Activated naive CD4-positive, alpha-beta T cell (primary cell): ENCODE measurements at regions not wholly inside any gene's neighbourhood (a gene's known extent, or its start where the extent isn't known, plus 50 kb on each side); places are given as distances from the start of the nearest gene placed in this dataset.

ENCODE experiments used
- DNase-seq, 4 experiments: peaks; one replicate each; lab custom pipeline; 2025; lab: John Stamatoyannopoulos, UW

DNA sequence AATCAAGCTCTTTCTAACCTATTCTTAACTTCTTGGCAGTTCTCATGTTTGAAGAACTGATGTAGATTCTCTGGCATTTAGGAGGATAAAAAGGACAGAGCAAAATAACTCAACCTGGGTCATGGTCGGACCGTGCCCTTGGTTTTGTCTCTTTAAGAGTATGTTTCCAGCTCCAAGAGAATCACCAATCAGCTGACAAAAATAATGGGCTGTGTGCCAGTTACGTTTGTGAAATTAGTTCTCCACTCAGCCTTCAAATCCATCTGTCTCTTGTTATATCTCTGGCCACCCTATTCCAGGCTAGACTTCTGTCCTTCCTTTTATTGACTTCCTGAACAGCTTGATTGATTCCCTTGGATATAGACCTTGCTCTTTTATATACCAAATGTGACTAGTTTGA is 225.7 kb downstream of the EPHA4 start:
- DNase-seq = no peak

DNA sequence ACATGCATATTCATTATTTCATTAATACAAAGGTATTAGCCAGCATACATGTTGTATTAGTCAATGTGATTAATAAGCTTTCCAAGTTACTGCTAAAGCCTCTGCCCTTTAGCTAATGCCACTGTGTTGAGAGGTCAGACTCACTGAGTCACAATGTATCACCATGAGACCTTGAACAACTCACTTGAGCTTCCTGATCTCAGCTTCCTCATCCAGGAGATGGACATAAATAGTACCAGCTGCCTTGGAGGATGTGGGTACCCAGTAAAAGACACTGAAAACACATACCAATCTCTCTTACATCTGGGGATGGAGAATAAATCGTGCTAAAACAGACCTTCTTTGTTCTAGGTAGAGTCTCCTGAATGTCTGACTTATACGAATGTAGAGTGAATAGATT is 224.6 kb downstream of the EPHA4 start:
- DNase-seq = no peak

DNA sequence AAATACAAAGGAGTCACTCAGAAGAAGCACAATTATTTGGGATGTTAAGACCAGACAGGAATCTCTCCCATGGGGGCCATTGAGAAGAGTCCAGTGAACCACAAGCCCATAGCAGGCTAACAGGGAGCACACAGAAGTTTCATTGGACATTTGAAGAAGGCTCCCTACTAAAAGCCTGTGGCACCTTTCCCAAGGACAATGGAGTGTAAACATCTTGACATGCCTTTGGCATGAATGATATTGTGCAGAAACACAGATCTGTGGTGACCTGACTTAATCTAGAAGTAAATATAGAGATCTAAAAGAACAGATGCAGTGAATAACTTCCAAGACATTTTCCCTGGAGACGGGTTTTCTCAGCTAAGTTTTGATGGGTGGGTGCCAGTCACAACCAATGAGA is 221.5 kb downstream of the EPHA4 start:
- DNase-seq = no peak

DNA sequence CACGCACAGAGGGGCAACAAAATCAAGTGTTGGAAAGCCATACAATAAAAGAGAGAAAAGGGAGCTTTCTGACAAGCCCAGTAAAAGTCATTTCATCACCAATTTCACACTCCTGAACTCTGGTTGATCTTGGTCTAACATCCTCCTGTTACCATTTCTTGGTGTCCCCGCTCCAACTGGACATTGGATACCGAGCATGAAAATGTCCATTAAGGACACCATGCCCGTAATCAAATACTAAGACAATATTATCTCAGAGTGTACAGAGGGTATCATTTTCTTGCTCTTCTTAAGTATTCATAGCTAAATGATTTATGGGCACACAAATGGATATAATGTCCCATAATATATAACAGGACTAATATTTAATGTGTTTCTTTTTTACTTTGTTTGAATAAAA is 218.9 kb downstream of the EPHA4 start:
- no peak for DNase-seq

DNA sequence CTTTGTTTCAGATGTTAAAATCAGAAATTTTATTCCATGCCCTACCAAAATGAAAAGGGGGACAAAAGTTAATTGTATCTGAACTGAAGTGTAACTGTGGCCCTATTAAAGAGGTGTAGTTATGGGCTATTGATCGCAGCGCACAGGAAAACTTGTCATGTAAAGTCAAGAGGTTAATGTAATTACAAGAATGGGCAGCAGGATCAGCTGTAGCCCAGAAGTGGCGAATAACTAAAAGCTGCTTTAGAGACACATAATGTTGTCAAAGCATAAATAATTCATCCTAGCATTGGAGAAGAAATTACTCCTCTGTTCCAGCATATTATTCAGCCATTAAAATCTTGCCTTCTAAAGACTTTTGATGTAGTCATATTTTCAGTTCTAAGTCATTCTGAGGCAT is 211.8 kb downstream of the EPHA4 start:
- no peak for DNase-seq

DNA sequence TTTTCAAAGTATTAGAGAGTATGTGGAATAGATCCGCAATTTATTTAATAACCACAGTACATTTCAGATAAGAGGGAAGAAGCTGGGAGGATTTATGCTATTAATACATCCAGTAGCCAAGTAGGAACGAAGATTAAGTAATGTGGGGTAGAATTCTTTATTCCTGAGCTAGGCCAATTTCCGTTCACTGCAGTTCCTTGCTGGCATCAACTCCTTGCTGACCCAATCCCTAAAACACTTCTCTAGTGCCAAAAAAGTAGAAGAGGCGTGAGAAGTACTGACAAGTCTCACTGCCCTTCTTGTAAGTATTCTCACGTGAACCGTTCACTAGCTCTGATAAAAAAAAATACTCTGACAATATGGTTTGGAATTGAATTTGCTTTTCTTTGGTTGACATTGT is 211.4 kb downstream of the EPHA4 start:
- no peak for DNase-seq

DNA sequence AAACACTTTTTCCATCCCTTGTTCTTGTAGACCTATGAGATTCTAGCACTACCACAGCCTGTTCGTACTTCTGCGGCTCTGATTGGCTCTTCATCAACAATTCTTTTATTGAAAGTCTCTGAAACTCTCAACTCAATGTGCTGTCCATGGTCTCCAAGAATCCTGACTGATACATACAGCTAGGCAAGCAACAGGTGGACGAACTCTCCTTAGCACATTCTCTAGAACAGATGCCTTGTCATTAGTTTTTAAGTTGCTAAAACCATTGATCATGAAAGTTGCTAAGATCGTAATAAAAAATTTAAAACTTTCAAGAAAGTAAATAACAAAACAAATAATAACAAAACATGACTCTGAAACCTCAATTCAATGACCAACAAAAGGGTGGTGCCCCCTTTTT is 210.5 kb downstream of the EPHA4 start:
- DNase-seq = no peak

DNA sequence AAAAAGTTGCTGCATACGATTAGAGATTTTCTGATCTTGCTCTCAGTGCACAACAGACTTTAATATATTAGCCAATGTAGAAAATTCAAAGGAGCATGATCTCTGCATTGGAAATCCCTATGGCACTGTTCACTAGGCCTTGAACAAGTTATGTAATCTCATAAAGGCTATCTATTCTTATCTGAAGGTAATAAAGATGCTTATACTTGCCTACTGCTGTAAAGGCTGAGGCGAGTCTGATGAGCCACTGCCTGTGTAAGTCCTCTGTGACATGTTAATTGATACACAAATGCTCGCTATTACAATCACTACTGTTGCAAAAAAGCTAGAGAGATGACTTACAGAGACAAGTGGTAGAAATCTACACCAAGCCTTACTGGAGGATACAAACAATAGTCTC is 207.4 kb downstream of the EPHA4 start:
- no peak for DNase-seq
